ENCODE measurements at regions not wholly inside any gene's neighbourhood (a gene's known extent, or its start where the extent isn't known, plus 50 kb on each side); places are given as distances from the start of the nearest gene placed in this dataset.

GRCh38 chr2:142716463-142717242, 160.8 kb upstream of the KYNU start:
- TF ChIP-seq CTCF (IDR thresholded peaks at IDR 0.05): no peak
- no peak for TF ChIP-seq POLR2A (IDR thresholded peaks at IDR 0.05)
